ENCODE measurements at regions not wholly inside any gene's neighbourhood (a gene's known extent, or its start where the extent isn't known, plus 50 kb on each side); places are given as distances from the start of the nearest gene placed in this dataset.

DNA sequence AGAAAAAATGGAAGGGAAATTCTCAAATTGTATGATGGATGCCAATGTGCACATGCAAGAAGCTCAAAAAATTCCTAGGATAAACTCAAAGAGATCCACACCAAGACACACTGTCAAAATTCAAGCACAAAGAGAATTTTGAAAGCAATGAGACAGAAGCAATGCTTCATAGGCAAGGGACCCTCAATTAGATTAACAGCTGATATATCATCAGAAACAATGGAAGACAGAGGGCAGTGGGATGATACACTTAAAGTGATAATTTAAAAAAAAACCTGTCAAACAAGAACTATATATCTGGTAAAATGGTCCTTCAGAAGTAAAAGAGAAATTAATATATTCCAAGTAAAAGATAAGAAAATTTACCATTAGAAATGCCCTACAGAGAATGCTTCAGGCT lies 306.3 kb upstream of the PCDH7 start:
- Histone ChIP-seq H4K8ac (ENCODE audit: low read depth, low read length) (no peak overlapping the region), H3K4ac (ENCODE audit: low read length) (no peak overlapping the region), H3K4me2 (ENCODE audit: insufficient read depth, low read length, poor library complexity, severe bottlenecking) (no peak overlapping the region), H3K4me3 (ENCODE audit: low read length in 2 of 2) (no peak overlapping the region), H3K79me1 (ENCODE audit: low read depth, low read length) (no peaks in the 10 kb centered on the region), H3K23ac (ENCODE audit: low read depth, low read length, poor library complexity) (no peak overlapping the region), H2BK5ac (ENCODE audit: low read length) (no peak overlapping the region), H3K14ac (ENCODE audit: low read length) (no peak overlapping the region), H3K9ac (ENCODE audit: low read depth, low read length, poor library complexity) (no peak overlapping the region), H3K18ac (ENCODE audit: low read length) (no peak overlapping the region), H2BK120ac (ENCODE audit: low read depth, low read length) (no peak overlapping the region), H2BK15ac (ENCODE audit: low read length) (no peak overlapping the region), H3K36me3 (replicated peaks in 1 of 2; ENCODE audit: control insufficient read depth in 2 of 2, insufficient read depth in 2 of 2, low read length in 2 of 2) (no peaks in the 10 kb centered on the region), H3K27me3 (ENCODE audit: control insufficient read depth in 3 of 3, insufficient read depth in 3 of 3, low read depth in 1 of 3, low read length in 3 of 3) (no peaks in the 10 kb centered on the region), H3K4me1 (ENCODE audit: control insufficient read depth in 2 of 2, insufficient read depth in 1 of 2, low read depth in 1 of 2, low read length in 2 of 2) (no peaks in the 10 kb centered on the region), H2BK12ac (ENCODE audit: low read length) (no peak overlapping the region), H4K91ac (ENCODE audit: low read depth, low read length, poor library complexity) (no peak overlapping the region), H2AFZ (ENCODE audit: low read length) (no peak overlapping the region), H2AK5ac (ENCODE audit: low read depth, low read length) (no peak overlapping the region), H3K9me3 (replicated peaks in 1 of 2; ENCODE audit: control insufficient read depth in 2 of 2, insufficient read depth in 1 of 2, low read depth in 1 of 2, low read length in 2 of 2) (peaks cover 6% of the 10 kb centered on the region in 2 donors), H3K27ac (replicated peaks; ENCODE audit: low read length) (no peak overlapping the region)
- DNase-seq (ENCODE audit: low spot score): no peak

DNA sequence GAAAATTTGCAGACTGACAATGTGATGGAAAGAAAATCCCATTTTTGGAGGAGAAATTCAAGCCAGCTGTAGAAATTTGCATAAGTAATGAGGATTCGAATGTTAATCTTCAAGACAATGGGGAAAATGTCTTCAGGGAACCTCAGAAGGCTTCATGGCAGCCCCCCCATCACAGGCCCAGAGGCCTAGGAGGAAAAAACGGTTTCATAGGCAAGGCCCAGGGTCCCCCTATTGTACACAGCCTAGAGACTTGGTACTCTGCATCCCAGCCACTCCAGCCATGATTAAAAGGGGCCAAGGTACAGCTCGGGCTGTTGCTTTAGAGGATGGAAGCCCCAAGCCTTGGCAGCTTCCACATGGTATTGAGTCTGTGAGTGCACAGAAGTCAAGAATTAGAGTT lies 303.6 kb upstream of the PCDH7 start:
- Histone ChIP-seq H3K36me3 (replicated peaks in 1 of 2; ENCODE audit: control insufficient read depth in 2 of 2, insufficient read depth in 2 of 2, low read length in 2 of 2) (no peaks in the 10 kb centered on the region), H3K9ac (ENCODE audit: low read depth, low read length, poor library complexity) (no peak overlapping the region), H2BK15ac (ENCODE audit: low read length) (no peak overlapping the region), H2AFZ (ENCODE audit: low read length) (no peak overlapping the region), H3K4me3 (ENCODE audit: low read length in 2 of 2) (no peak overlapping the region), H3K14ac (ENCODE audit: low read length) (no peak overlapping the region), H3K23ac (ENCODE audit: low read depth, low read length, poor library complexity) (no peak overlapping the region), H3K18ac (ENCODE audit: low read length) (no peak overlapping the region), H4K91ac (ENCODE audit: low read depth, low read length, poor library complexity) (no peak overlapping the region), H2BK120ac (ENCODE audit: low read depth, low read length) (no peak overlapping the region), H3K79me1 (ENCODE audit: low read depth, low read length) (no peaks in the 10 kb centered on the region), H3K27me3 (ENCODE audit: control insufficient read depth in 3 of 3, insufficient read depth in 3 of 3, low read depth in 1 of 3, low read length in 3 of 3) (no peaks in the 10 kb centered on the region), H3K27ac (replicated peaks; ENCODE audit: low read length) (no peak overlapping the region), H3K4me2 (ENCODE audit: insufficient read depth, low read length, poor library complexity, severe bottlenecking) (no peak overlapping the region), H2BK12ac (ENCODE audit: low read length) (no peak overlapping the region), H3K9me3 (replicated peaks in 1 of 2; ENCODE audit: control insufficient read depth in 2 of 2, insufficient read depth in 1 of 2, low read depth in 1 of 2, low read length in 2 of 2) (peaks cover 6% of the 10 kb centered on the region in 2 donors), H2AK5ac (ENCODE audit: low read depth, low read length) (no peak overlapping the region), H3K4ac (ENCODE audit: low read length) (no peak overlapping the region), H3K4me1 (ENCODE audit: control insufficient read depth in 2 of 2, insufficient read depth in 1 of 2, low read depth in 1 of 2, low read length in 2 of 2) (no peaks in the 10 kb centered on the region), H4K8ac (ENCODE audit: low read depth, low read length) (no peak overlapping the region), H2BK5ac (ENCODE audit: low read length) (no peak overlapping the region)
- DNase-seq (ENCODE audit: low spot score): no peak
- WGBS, 2 donors (ENCODE audit: extremely low coverage in 2 of 2, insufficient read length in 2 of 2, insufficient replicate concordance in 1 of 2): no CpG with 5 or more reads among the region's 3 CpGs

DNA sequence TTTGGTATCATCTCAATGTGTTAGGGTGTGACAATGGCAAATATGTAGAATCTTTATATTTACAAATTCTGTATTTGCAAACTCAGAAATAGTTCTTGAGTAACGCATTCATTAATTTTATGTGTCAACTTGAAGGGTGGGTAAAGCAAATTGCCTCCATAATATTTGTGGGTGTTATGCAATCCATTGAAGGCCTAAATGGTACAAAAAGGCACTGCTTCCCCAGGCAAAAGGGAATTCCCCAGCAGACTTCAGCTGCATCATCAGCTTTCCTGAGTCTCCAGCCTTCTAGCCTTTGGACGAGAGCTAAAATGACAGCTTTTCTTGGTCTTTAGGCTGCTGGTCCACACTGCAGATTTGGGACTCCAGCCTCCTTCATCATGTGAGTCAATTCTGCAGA lies 292.2 kb upstream of the PCDH7 start:
- Histone ChIP-seq H3K9me3 (replicated peaks in 1 of 2; ENCODE audit: control insufficient read depth in 2 of 2, insufficient read depth in 1 of 2, low read depth in 1 of 2, low read length in 2 of 2) (no peaks in the 10 kb centered on the region), H3K4me3 (ENCODE audit: low read length in 2 of 2) (no peak overlapping the region), H3K27me3 (ENCODE audit: control insufficient read depth in 3 of 3, insufficient read depth in 3 of 3, low read depth in 1 of 3, low read length in 3 of 3) (no peaks in the 10 kb centered on the region), H2AFZ (ENCODE audit: low read length) (no peak overlapping the region), H3K79me1 (ENCODE audit: low read depth, low read length) (no peaks in the 10 kb centered on the region), H4K91ac (ENCODE audit: low read depth, low read length, poor library complexity) (no peak overlapping the region), H3K4me1 (ENCODE audit: control insufficient read depth in 2 of 2, insufficient read depth in 1 of 2, low read depth in 1 of 2, low read length in 2 of 2) (no peaks in the 10 kb centered on the region), H2AK5ac (ENCODE audit: low read depth, low read length) (no peak overlapping the region), H3K36me3 (replicated peaks in 1 of 2; ENCODE audit: control insufficient read depth in 2 of 2, insufficient read depth in 2 of 2, low read length in 2 of 2) (no peaks in the 10 kb centered on the region), H3K4ac (ENCODE audit: low read length) (no peak overlapping the region), H3K9ac (ENCODE audit: low read depth, low read length, poor library complexity) (no peak overlapping the region), H2BK120ac (ENCODE audit: low read depth, low read length) (no peak overlapping the region), H2BK15ac (ENCODE audit: low read length) (no peak overlapping the region), H2BK5ac (ENCODE audit: low read length) (no peak overlapping the region), H2BK12ac (ENCODE audit: low read length) (no peak overlapping the region), H4K8ac (ENCODE audit: low read depth, low read length) (no peak overlapping the region), H3K23ac (ENCODE audit: low read depth, low read length, poor library complexity) (no peak overlapping the region), H3K4me2 (ENCODE audit: insufficient read depth, low read length, poor library complexity, severe bottlenecking) (no peak overlapping the region), H3K27ac (replicated peaks; ENCODE audit: low read length) (no peak overlapping the region), H3K18ac (ENCODE audit: low read length) (no peak overlapping the region), H3K14ac (ENCODE audit: low read length) (no peak overlapping the region)
- DNase-seq (ENCODE audit: low spot score): no peak
- no CpG with 5 or more reads among the region's 2 CpGs for WGBS, 2 donors (ENCODE audit: extremely low coverage in 2 of 2, insufficient read length in 2 of 2, insufficient replicate concordance in 1 of 2)

DNA sequence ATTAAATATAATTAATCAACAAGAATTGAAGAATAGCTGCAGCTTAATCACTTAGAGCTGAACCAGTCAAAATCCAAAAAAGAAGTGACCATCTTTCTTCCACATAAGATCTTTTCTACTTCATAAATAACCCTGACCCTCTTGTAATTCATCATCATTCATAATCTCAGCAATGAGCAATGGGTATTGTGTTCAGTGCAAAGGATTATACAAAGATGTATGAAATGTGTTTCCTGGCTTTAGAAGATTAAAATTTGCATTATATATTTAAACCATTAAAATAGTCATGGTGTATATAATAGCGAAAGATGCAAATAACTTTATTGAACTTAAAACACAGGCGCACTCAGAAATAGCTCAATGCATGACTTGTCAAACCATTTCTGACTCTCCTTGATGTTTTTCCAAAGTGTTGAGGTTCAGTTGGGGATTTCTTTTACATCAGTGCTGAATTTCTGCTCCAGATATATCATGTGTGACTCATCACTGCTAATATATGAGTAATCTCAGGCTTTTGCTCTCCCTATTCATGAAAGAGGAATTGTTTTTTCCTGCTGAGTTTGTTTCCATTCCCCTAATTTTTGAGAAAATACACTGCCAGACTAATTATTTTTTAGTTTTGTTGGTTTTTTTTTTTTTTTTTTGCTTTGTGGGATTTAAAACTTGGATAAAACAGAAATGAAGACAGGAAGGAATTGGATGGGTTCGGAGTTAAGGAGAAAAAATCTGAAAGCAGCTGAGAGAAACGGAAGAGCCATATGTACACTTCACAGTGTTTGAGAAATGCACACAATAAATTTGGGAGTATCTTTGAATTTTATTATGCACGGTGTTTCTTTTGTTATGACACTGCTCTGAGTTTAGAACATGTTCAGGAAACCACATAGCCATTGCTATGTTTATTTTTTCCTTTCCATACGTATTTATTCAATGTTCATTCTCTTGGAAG lies 290.1 kb upstream of the PCDH7 start:
- H3K4me3 ChIP-seq (ENCODE audit: low read length in 2 of 2): no peak overlapping the region
- no peaks in the 10 kb centered on the region for H3K27me3 ChIP-seq (ENCODE audit: control insufficient read depth in 3 of 3, insufficient read depth in 3 of 3, low read depth in 1 of 3, low read length in 3 of 3)
- H3K36me3 ChIP-seq (replicated peaks in 1 of 2; ENCODE audit: control insufficient read depth in 2 of 2, insufficient read depth in 2 of 2, low read length in 2 of 2): no peaks in the 10 kb centered on the region
- H3K9ac ChIP-seq (ENCODE audit: low read depth, low read length, poor library complexity): no peak overlapping the region
- no peak overlapping the region for H3K14ac ChIP-seq (ENCODE audit: low read length)
- no peak overlapping the region for H2BK12ac ChIP-seq (ENCODE audit: low read length)
- no peak overlapping the region for H3K23ac ChIP-seq (ENCODE audit: low read depth, low read length, poor library complexity)
- H2BK120ac ChIP-seq (ENCODE audit: low read depth, low read length): no peak overlapping the region
- H3K79me1 ChIP-seq (ENCODE audit: low read depth, low read length): no peaks in the 10 kb centered on the region
- H2AK5ac ChIP-seq (ENCODE audit: low read depth, low read length): no peak overlapping the region
- H4K8ac ChIP-seq (ENCODE audit: low read depth, low read length): no peak overlapping the region
- H3K9me3 ChIP-seq (replicated peaks in 1 of 2; ENCODE audit: control insufficient read depth in 2 of 2, insufficient read depth in 1 of 2, low read depth in 1 of 2, low read length in 2 of 2): no peaks in the 10 kb centered on the region
- WGBS, 2 donors (ENCODE audit: extremely low coverage in 2 of 2, insufficient read length in 2 of 2, insufficient replicate concordance in 1 of 2): no CpG with 5 or more reads among the region's 6 CpGs
- no peak for DNase-seq (ENCODE audit: low spot score)
- H2BK15ac ChIP-seq (ENCODE audit: low read length): no peak overlapping the region
- H3K27ac ChIP-seq (replicated peaks; ENCODE audit: low read length): no peak overlapping the region
- H2BK5ac ChIP-seq (ENCODE audit: low read length): no peak overlapping the region
- no peak overlapping the region for H3K4me2 ChIP-seq (ENCODE audit: insufficient read depth, low read length, poor library complexity, severe bottlenecking)
- H2AFZ ChIP-seq (ENCODE audit: low read length): no peak overlapping the region
- H3K4me1 ChIP-seq (ENCODE audit: control insufficient read depth in 2 of 2, insufficient read depth in 1 of 2, low read depth in 1 of 2, low read length in 2 of 2): no peaks in the 10 kb centered on the region
- H3K18ac ChIP-seq (ENCODE audit: low read length): no peak overlapping the region
- no peak overlapping the region for H4K91ac ChIP-seq (ENCODE audit: low read depth, low read length, poor library complexity)
- H3K4ac ChIP-seq (ENCODE audit: low read length): no peak overlapping the region
